Adrenal gland (tissue), 5 donors: ENCODE measurements at regions not wholly inside any gene's neighbourhood (a gene's known extent, or its start where the extent isn't known, plus 50 kb on each side); places are given as distances from the start of the nearest gene placed in this dataset.

Source experiments
- POLR2A ChIP-seq, 2 donors: fragments of 450-650 bp; IDR thresholded peaks; one replicate each; pipeline ENCODE4 v1.6.1; 2017; ENCODE audit warnings: antibody characterized with exemption in 2 of 2, mild to moderate bottlenecking in 2 of 2, moderate library complexity in 1 of 2
- TF ChIP-seq, protein P1 (sequence below), 6 experiments: fragments of 450-650 bp in 4 of 6; fragments of 200-600 bp in 2 of 6; sonication (generic) in 1 of 6; IDR thresholded peaks; 1 replicate in 5 of 6; 2 replicates in 1 of 6; pipeline versions ENCODE4 v1.5.1 to v1.8.0; 2016 to 2021; ENCODE audit warnings: antibody characterized with exemption in 6 of 6, mild to moderate bottlenecking in 2 of 6, moderate library complexity in 1 of 6
- donor health status: DM: no; HTN: no; CAD: no.

DNA sequence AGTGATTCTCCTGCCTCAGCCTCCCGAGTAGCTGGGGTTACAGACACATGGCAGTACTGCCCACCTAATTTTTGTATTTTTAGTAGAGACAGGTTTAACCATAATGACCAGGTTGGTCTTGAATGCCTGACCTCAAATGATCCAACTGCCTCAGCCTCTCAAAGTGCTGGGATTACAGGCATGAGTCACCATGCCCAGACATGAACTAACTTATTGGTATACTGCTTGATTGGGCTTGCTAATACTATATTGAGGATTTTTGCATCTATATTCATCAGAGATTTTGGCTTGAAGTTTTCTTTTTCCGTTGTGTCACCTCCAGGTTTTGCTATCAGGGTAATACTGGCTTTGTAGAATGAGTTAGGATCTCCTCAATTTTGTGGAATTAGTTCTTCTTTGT lies 706.1 kb upstream of the HS6ST1 start:
- TF ChIP-seq, protein P1, sequence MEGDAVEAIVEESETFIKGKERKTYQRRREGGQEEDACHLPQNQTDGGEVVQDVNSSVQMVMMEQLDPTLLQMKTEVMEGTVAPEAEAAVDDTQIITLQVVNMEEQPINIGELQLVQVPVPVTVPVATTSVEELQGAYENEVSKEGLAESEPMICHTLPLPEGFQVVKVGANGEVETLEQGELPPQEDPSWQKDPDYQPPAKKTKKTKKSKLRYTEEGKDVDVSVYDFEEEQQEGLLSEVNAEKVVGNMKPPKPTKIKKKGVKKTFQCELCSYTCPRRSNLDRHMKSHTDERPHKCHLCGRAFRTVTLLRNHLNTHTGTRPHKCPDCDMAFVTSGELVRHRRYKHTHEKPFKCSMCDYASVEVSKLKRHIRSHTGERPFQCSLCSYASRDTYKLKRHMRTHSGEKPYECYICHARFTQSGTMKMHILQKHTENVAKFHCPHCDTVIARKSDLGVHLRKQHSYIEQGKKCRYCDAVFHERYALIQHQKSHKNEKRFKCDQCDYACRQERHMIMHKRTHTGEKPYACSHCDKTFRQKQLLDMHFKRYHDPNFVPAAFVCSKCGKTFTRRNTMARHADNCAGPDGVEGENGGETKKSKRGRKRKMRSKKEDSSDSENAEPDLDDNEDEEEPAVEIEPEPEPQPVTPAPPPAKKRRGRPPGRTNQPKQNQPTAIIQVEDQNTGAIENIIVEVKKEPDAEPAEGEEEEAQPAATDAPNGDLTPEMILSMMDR (IDR thresholded peaks at IDR 0.05): no peak
- TF ChIP-seq POLR2A (IDR thresholded peaks at IDR 0.05): no peak
